Activated CD4-positive, alpha-beta T cell treated with anti-CD3 and anti-CD28 coated beads, Interleukin-2, amount 50 U/mL, for 16 hours (primary cell): ENCODE measurements at regions not wholly inside any gene's neighbourhood (a gene's known extent, or its start where the extent isn't known, plus 50 kb on each side); places are given as distances from the start of the nearest gene placed in this dataset.

Experiments
- DNase-seq: peaks from one replicate; pipeline ENCODE4 v3.0.0-alpha.2; 2020

GRCh38 chr18:2409906-2410305 lies 161.4 kb downstream of the METTL4 start:
- no peak for DNase-seq

DNA sequence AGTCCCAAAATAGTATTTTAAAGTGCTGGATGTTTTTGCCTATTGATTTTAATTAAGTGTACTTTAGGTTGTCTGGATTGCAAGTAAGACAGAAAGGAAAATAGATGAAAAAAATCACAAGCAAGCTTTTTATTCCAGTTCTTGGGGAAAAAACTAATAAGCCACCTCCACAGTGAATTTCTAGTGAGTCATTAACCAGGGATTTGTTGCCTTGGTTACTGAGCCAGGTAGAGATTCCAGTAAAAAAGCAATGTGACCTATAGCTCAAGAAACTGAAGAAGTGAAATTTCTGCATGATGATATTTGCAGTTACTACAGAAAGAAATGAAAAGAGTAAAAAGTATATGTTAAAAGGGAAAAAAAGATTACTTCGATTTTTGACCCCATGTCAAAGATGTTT lies 160.6 kb downstream of the METTL4 start:
- no peak for DNase-seq

DNA sequence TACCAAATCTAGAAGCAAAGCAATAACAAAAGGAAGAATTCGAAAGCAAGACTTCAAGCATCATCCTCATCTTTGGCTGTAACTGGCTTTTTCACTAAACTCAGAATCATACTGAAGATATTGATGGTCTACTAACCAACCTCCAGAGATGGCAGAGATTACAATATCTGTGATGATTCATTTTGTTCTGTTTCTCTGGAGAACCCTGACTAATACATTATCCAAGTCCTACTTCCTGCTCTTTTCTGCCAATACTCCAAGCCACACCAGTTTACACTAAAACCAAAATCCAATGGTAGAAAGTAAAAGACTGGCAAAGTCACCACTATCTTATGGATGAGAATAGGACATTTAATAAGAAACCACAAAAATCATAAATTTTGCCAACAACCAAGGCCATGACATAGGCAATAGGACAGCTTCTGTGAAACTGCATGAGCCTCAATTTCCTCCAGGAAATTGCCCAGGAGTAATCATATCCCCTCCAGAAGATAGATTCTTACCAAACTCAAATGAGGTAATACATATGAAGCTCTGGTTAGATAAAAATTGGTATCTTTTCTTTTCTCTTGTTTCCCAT lies 159.8 kb downstream of the METTL4 start:
- DNase-seq, result no peak

- no peak for DNase-seq
These were observed 159.0 kb downstream of the METTL4 start for GRCh38 chr18:2412281-2412680.

- no peak for DNase-seq
These were observed 158.1 kb downstream of the METTL4 start for GRCh38 chr18:2412996-2413751.

DNA sequence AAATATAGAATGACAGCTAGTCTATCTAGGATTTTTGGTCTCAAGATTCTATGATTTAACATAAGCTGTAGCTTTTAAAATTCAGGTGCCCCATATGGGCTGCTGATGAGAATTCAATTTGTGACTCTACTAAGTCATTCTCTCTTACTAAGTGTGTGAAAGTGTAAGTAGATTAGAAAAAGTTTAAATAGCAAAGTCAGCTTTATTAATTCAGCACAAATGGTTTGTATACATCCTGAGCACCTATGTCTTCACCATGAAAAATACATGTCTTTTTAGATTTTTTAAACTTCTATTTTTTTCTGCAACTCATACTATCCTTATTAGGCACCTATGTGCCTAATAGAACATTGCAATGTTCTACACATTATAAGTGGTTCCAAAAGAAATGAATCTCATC lies 157.1 kb downstream of the METTL4 start:
- DNase-seq, result no peak

DNA sequence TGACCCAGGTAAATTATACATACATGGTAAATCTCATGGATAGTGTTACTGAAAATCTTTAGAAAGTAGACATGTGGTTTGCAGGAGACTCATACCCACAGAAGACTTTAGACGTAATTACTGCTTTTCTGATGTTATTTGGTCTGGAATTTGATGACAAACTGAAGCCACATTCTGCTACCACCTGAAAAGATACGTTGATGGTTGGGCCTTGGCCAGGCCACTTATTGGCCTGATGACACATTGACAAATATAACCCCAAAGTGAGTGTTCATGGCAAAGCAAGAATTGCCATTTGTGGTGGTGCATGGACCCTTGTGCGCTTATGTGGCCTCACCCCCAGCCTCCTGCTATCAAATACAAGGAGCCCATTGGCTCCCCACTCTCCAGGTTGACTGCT lies 155.6 kb downstream of the METTL4 start:
- no peak for DNase-seq

DNA sequence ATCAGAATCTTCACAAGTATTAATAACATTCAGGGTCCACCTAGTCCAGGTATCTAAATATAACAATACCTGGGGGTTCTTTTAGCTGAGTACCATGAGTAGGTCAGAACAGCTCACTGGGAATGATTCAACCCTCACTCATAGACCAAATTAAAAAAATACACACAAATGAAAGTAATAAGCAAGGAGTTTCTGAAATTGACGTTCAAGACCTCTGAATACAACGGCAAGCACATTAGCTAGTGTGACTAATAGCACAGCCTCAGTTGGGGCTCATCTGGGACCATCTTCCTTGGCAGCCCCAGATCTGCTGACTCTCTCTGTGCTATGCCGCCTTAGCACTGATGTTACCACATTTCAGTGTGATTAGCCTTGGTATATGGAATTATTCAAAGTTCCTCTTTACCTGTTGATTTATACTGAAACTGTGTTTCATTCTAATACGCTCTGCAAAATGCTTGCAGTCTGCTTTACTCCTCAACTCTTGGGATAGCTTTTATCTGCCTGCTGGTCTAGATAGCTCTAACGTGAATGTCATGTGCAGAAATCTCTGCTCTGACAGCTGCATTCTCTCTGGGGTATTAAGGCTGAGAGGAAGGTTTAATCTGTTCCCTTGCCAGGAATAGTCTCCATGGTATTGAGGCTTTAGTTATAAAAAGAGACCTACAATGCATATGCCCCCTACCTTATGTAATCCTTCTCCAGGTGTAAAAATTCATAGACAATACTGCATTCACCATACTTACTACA lies 153.3 kb downstream of the METTL4 start:
- DNase-seq, result no peak

- no peak for DNase-seq
These were observed 150.9 kb downstream of the METTL4 start for GRCh38 chr18:2420367-2420766.

DNA sequence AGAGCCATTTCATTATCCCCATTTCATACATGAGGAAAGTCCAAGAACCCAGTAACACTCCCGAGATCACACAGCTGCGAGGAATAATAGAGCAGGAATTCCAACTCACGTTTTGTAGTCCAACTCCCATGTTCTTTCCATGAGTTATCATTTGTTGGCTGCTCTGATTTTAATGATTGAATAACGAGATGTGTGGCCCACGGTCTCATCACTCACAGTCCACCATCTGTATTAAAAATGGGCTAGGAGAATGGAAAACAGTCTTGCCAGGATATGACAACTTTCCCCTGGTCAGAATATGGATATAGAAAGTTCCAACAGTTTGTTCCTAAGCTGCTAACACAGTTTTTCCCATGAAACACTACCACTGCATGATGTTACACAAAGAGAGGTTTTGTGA lies 147.5 kb downstream of the METTL4 start:
- DNase-seq, result no peak

GRCh38 chr18:2424420-2424819 lies 146.9 kb downstream of the METTL4 start:
- DNase-seq, result no peak

GRCh38 chr18:2425426-2426317 lies 145.6 kb downstream of the METTL4 start:
- DNase-seq, result no peak

GRCh38 chr18:2430191-2430590 lies 141.1 kb downstream of the METTL4 start:
- no peak for DNase-seq

- DNase-seq, result no peak
These were observed 139.5 kb downstream of the METTL4 start for GRCh38 chr18:2431806-2432205.

DNA sequence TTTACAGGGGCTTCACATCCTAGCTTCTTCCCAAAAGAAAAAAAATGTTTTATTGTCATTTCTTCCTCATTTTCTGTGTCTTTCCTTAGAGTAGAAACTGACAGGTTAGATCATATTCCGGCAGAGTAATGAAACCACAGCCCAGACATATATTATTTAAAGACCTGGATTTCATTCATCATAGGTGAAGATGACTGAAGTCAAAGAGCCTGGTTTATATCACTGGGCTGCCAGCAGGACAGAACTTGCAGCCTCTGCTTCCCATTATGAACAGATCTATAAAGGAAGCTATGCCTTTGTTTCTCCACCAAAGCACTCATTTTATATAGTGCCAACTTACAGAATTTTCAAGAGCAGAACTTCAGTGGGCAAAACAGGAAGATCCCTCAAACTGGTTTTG lies 137.9 kb downstream of the METTL4 start:
- DNase-seq, result no peak

DNA sequence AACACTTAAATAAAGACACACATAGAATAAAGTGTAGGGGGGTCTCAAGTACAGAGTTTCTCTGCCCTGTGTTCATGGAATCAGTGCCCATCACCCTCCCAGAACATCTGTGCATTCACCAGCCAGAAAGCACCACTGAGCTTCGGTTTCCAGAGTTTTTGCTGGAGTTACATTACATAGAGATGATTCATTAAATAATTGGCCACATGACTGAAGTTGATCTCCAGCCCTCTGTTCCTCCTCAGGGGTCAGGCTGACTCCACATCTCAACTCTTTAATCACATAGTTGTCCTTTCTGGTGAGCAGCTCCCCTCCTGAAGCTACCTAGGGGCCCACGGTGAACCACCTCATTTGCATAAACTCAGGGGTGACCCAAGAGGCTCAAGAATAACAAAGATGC lies 129.8 kb downstream of the METTL4 start:
- DNase-seq, result no peak

GRCh38 chr18:2442006-2442405 lies 129.3 kb downstream of the METTL4 start:
- DNase-seq, result no peak

- DNase-seq, result no peak
These were observed 128.5 kb downstream of the METTL4 start for GRCh38 chr18:2442726-2443275.

- DNase-seq, result no peak
These were observed 127.0 kb downstream of the METTL4 start for GRCh38 chr18:2444201-2444875.

- DNase-seq, result no peak
These were observed 122.6 kb downstream of the METTL4 start for GRCh38 chr18:2448565-2449151.

DNA sequence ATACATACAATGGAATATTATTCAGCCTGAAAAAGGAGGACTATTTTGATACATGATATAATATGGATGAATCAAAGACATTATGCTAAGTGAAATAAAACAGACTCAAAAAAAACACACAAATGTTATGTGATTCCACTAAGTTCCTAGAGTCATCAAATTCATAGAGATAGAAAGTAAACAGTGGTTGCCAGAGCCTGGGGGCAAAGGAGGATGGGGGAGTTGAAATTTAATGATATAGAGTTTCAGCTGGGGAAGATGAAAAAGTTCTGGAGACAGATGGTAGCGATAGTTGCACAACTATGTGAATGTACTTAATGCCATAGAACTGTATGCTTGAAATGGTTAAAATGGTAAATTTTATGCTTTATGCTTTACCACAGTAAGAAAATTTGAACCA lies 119.7 kb downstream of the METTL4 start:
- no peak for DNase-seq

DNA sequence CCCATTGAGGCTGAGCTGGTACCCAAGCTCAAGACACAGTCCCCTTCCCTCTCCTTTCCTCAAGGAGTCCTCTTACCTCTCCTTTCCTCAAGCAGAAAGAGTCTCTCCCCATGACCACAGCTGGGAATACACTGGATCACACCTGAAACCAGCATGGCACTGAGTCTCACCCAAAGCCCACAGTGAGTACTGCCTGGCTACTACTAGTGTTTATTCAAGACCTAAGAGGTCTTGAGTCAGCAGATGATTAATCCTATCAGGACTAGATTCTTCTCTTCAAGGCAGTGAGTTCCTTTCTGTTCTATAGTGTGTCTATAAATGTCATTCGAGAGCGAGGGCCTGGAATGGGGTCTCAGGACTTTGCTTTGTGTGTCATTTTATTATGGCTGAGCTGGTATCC lies 111.4 kb downstream of the METTL4 start:
- no peak for DNase-seq
